ENCODE measurements at regions not wholly inside any gene's neighbourhood (a gene's known extent, or its start where the extent isn't known, plus 50 kb on each side); places are given as distances from the start of the nearest gene placed in this dataset.

- DNase-seq, result no peak
- no peaks in the 10 kb centered on the region for H3K36me3 Mint-ChIP-seq (ENCODE audit: insufficient read depth)
- ATAC-seq, result no peak
- H3K9me3 Mint-ChIP-seq, result no peaks in the 10 kb centered on the region
- H3K27me3 Mint-ChIP-seq (ENCODE audit: low read depth), result no peaks in the 10 kb centered on the region
- peaks cover 6% of the 10 kb centered on the region for H3K4me1 Mint-ChIP-seq (ENCODE audit: low read depth)
- H3K4me3 Mint-ChIP-seq, result no peak overlapping the region
Measured at GRCh38 chr2:201962774-201963562, 70.7 kb upstream of the FZD7 start.

GRCh38 chr2:201964011-201964410, 69.6 kb upstream of the FZD7 start:
- no peaks in the 10 kb centered on the region for H3K36me3 Mint-ChIP-seq (ENCODE audit: insufficient read depth)
- ATAC-seq (no peak), DNase-seq (no peak)
- no peaks in the 10 kb centered on the region for H3K27me3 Mint-ChIP-seq (ENCODE audit: low read depth)
- no peaks in the 10 kb centered on the region for H3K9me3 Mint-ChIP-seq
- peaks cover 6% of the 10 kb centered on the region for H3K4me1 Mint-ChIP-seq (ENCODE audit: low read depth)
- no peak overlapping the region for H3K4me3 Mint-ChIP-seq

DNA sequence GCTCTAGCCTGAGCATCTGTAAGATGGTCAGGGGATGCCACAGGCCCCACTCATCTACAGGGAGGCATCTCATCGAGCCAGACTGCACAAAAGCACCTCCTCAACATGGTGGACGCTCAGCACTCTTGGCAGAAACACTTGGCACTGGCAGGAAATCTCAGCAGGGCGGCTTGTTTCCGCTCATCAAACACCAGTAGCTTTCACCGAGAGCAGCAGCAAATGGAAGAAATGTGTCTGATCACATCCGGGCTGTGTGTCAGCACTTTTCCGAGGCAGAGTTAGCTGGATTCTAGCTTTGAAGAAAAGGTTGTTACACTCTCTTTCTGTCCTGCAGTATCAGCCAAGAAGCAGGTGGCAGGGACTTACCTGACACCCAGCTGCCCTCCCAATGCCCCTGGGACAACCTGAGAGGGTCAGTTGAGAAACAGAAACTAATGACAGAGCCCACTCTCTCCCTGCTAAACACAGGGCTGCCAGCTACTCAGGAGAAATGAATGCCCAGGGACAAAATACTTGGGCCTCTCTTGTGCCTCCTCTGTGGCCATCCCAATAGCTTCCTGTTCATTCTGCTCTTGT, 68.9 kb upstream of the FZD7 start:
- peaks cover 6% of the 10 kb centered on the region for H3K4me1 Mint-ChIP-seq (ENCODE audit: low read depth)
- peak; percentile 39 to 58 for ATAC-seq
- H3K36me3 Mint-ChIP-seq (ENCODE audit: insufficient read depth), result no peaks in the 10 kb centered on the region
- H3K27me3 Mint-ChIP-seq (ENCODE audit: low read depth), result no peaks in the 10 kb centered on the region
- no peaks in the 10 kb centered on the region for H3K9me3 Mint-ChIP-seq
- peak; percentile 18 for DNase-seq
- no peak overlapping the region for H3K4me3 Mint-ChIP-seq

GRCh38 chr2:201965550-201965949, 68.1 kb upstream of the FZD7 start:
- Mint-ChIP-seq H3K4me1 (ENCODE audit: low read depth) (peaks cover 6% of the 10 kb centered on the region), H3K36me3 (ENCODE audit: insufficient read depth) (no peaks in the 10 kb centered on the region), H3K9me3 (no peaks in the 10 kb centered on the region), H3K4me3 (no peak overlapping the region), H3K27me3 (ENCODE audit: low read depth) (peaks cover 2% of the 10 kb centered on the region)
- DNase-seq (no peak), ATAC-seq (no peak)

DNA sequence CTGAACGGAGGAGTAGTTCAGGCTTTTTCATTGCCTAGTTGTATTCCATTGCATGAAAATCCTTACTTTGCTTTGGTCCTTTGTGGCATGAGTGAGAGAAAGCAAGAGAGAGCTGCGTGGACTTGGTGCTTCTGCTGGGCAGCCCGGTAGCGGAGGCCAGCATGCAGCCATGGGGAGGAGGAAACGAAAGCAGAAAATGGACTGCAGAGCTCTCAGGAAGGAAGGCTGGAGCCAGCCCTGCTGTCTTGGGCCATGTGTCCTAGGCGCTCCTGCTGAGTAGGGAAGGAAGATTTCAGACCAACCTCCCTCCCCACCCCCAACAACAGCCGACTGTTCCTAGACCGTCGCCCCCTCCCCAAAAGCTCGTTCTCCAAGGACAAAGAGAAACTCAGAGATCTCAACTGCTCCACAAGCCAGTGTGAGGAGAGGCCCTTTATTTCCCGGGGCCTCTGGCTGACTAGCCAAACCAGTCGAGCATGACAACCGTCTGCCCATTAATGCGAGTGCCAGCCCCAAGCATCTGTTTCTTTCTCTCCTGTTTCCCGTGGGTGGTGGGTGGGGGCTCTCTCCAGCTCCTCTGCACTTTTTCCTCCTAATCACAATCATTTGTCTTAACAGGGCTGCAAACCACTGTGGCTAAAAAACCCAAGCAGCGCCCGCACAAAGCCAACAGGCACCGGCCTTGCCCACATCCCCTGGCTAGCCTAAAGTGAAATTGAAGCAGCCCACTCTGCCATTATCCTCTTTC, 66.8 kb upstream of the FZD7 start:
- no peaks in the 10 kb centered on the region for H3K9me3 Mint-ChIP-seq
- ATAC-seq, result no peak
- H3K27me3 Mint-ChIP-seq (ENCODE audit: low read depth), result peaks cover 2% of the 10 kb centered on the region
- no peak for DNase-seq
- H3K4me1 Mint-ChIP-seq (ENCODE audit: low read depth), result peaks cover 6% of the 10 kb centered on the region
- no peaks in the 10 kb centered on the region for H3K36me3 Mint-ChIP-seq (ENCODE audit: insufficient read depth)
- H3K4me3 Mint-ChIP-seq, result no peak overlapping the region

DNA sequence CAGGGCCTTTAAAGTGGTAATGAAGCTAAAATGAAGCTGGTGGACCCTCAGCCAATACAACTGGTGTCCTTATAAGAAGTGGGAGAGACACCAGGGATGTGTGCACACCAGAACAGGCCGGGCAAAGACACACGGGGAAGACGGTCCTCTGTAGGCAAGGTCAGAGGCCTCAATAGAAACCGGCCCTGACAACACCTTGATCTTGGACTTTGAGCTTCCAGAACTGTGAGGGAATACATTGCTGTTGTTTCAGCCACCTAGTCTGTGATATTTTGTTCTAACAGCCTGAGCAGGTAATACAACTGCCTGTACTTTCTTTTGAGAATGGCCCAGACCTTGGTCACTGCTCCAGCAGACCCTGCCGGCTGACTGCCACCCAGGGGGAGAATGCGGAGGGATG, 65.6 kb upstream of the FZD7 start:
- H3K4me1 Mint-ChIP-seq (ENCODE audit: low read depth), result peaks cover 6% of the 10 kb centered on the region
- ATAC-seq, result no peak
- H3K4me3 Mint-ChIP-seq, result no peak overlapping the region
- peaks cover 2% of the 10 kb centered on the region for H3K27me3 Mint-ChIP-seq (ENCODE audit: low read depth)
- H3K9me3 Mint-ChIP-seq, result no peaks in the 10 kb centered on the region
- no peak for DNase-seq
- H3K36me3 Mint-ChIP-seq (ENCODE audit: insufficient read depth), result no peaks in the 10 kb centered on the region

DNA sequence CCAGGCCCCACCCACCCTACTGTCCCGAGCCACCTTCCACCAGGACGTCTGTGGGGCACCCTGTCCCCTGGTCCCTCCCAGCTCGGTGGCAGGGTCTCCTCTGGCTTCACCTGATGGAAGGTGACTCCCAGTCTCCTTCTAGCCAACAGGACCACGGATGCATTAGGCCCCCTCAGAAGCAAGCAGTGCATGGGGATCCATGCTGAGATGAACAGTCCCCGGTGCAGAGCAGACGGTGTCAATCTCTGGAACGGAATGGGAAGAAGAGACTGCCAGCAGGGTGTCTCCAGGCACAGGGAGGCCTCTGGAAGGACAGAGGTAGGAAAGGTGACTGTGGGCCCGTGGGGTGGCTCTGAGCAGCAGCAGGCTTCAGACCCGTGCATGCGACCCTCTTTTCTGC, 65.2 kb upstream of the FZD7 start:
- ATAC-seq, result no peak
- no peak overlapping the region for H3K4me3 Mint-ChIP-seq
- peaks cover 2% of the 10 kb centered on the region for H3K27me3 Mint-ChIP-seq (ENCODE audit: low read depth)
- H3K4me1 Mint-ChIP-seq (ENCODE audit: low read depth), result peaks cover 6% of the 10 kb centered on the region
- no peak for DNase-seq
- H3K36me3 Mint-ChIP-seq (ENCODE audit: insufficient read depth), result no peaks in the 10 kb centered on the region
- no peaks in the 10 kb centered on the region for H3K9me3 Mint-ChIP-seq

- Mint-ChIP-seq H3K36me3 (ENCODE audit: insufficient read depth) (no peaks in the 10 kb centered on the region), H3K27me3 (ENCODE audit: low read depth) (peaks cover 2% of the 10 kb centered on the region), H3K9me3 (no peaks in the 10 kb centered on the region), H3K4me3 (no peak overlapping the region), H3K4me1 (ENCODE audit: low read depth) (peaks cover 6% of the 10 kb centered on the region)
- ATAC-seq (no peak), DNase-seq (no peak)
Measured at GRCh38 chr2:201969241-201969937, 64.3 kb upstream of the FZD7 start.

- Mint-ChIP-seq H3K9me3 (no peaks in the 10 kb centered on the region), H3K4me1 (ENCODE audit: low read depth) (peaks cover 1% of the 10 kb centered on the region), H3K36me3 (ENCODE audit: insufficient read depth) (no peaks in the 10 kb centered on the region), H3K27me3 (ENCODE audit: low read depth) (peaks cover 2% of the 10 kb centered on the region), H3K4me3 (no peak overlapping the region)
- ATAC-seq (no peak), DNase-seq (no peak)
Measured at GRCh38 chr2:201969938-201970785, 63.5 kb upstream of the FZD7 start.

DNA sequence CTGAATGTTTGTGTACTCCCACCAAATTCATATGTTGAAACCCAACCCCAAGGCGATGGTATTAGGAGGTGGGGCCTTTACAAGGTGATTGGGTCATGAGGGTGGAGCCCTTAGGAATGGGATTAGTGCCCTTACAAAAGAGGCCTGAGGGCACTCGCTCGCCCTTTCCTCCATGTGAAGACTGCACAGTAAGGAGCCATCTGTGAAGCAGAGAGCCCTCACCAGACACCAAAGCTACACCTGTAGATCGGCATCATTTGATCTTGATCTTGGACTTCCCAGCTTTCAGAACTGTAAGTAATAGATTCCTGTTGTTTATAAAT, 62.9 kb upstream of the FZD7 start:
- no peaks in the 10 kb centered on the region for H3K9me3 Mint-ChIP-seq
- ATAC-seq, result no peak
- no peak overlapping the region for H3K4me3 Mint-ChIP-seq
- no peaks in the 10 kb centered on the region for H3K36me3 Mint-ChIP-seq (ENCODE audit: insufficient read depth)
- H3K27me3 Mint-ChIP-seq (ENCODE audit: low read depth), result peaks cover 2% of the 10 kb centered on the region
- DNase-seq, result no peak
- H3K4me1 Mint-ChIP-seq (ENCODE audit: low read depth), result no peaks in the 10 kb centered on the region

DNA sequence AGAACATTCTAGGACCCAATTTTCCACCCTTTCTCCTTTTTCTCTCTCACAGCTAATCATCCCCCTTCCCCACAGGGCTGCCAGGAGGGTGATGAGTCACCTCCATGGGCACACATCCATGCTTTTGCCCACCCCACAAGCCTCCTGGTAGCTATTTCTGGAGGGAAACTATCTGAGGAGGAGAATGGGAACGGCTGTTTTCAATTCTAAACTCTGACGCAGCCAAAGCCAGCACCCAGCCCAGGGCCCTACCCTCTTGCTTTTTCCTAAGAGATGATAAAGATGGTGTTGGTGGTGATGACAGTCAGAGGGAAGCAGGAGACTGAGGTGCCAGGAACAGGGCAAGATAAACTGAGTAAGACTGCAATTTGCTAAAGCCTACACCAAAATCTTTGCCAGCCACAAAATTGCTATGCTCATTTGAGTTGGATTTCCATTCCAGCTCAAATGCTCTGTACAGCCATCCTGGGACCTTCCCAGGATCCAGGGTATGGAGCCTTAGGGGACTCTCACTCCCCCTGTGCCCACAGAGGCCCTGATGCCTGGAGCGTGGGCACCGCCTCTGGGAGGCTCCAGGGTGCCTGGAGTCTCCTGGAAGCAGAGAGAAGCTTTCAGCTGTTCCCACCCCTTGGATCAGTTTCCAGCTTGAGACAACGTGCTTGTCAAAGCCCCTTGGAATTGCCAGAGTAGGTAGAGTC, 62.0 kb upstream of the FZD7 start:
- Mint-ChIP-seq H3K36me3 (ENCODE audit: insufficient read depth) (no peaks in the 10 kb centered on the region), H3K4me3 (no peak overlapping the region), H3K27me3 (ENCODE audit: low read depth) (peaks cover 2% of the 10 kb centered on the region), H3K9me3 (no peaks in the 10 kb centered on the region), H3K4me1 (ENCODE audit: low read depth) (no peaks in the 10 kb centered on the region)
- ATAC-seq (no peak), DNase-seq (no peak)

DNA sequence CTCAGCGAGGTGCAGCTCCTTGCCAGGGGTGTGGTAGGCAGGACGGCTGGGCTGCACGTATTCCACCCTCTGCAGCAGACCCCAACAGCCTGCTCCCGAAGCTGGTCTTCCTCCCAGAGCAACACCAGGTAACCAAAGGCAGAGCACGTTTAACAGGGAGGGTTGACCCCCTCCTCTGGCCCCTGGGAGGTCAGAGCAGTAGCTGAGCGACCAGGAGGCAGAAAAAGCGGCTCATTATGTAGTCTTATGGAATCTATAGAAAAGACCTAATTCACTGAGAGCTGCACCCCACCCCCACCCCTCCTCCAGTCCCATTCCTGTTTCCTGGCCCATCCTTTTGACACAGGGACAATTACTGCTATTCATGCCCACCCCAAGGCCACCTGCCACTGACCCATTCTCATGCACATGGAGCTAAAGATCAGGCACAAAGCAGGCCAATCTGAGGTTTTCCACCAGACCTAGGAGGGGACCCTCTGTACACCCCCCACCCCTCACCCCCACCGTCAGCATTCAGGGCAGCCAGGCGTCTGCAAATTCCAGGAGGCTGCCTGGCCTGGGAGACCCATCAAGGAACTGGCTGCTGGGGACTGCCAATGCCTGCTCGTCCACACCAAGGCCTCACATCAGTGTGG, 60.9 kb upstream of the FZD7 start:
- DNase-seq, result no peak
- H3K9me3 Mint-ChIP-seq, result no peaks in the 10 kb centered on the region
- H3K4me3 Mint-ChIP-seq, result no peak overlapping the region
- no peak for ATAC-seq
- H3K27me3 Mint-ChIP-seq (ENCODE audit: low read depth), result peaks cover 2% of the 10 kb centered on the region
- no peaks in the 10 kb centered on the region for H3K4me1 Mint-ChIP-seq (ENCODE audit: low read depth)
- no peaks in the 10 kb centered on the region for H3K36me3 Mint-ChIP-seq (ENCODE audit: insufficient read depth)

- no peak overlapping the region for H3K4me3 Mint-ChIP-seq
- peaks cover 2% of the 10 kb centered on the region for H3K27me3 Mint-ChIP-seq (ENCODE audit: low read depth)
- H3K4me1 Mint-ChIP-seq (ENCODE audit: low read depth), result no peaks in the 10 kb centered on the region
- DNase-seq (no peak), ATAC-seq (no peak)
- no peaks in the 10 kb centered on the region for H3K36me3 Mint-ChIP-seq (ENCODE audit: insufficient read depth)
- no peaks in the 10 kb centered on the region for H3K9me3 Mint-ChIP-seq
Measured at GRCh38 chr2:201973305-201973928, 60.2 kb upstream of the FZD7 start.

Data from activated T-cell treated with anti-CD3 and anti-CD28 coated beads, Interleukin-2, amount 50 U/mL, for 4 hours (primary cell).